Sigmoid colon (tissue), 4 donors: ENCODE measurements at regions not wholly inside any gene's neighbourhood (a gene's known extent, or its start where the extent isn't known, plus 50 kb on each side); places are given as distances from the start of the nearest gene placed in this dataset.
A peak's percentile ranks its signal among the peaks of the same experiment; 100 is the strongest.

Experiments
- POLR2A ChIP-seq, 2 donors: fragments of 450-650 bp; IDR thresholded peaks; one replicate each; pipeline ENCODE4 v1.6.1; 2016; ENCODE audit warnings: antibody characterized with exemption in 2 of 2, mild to moderate bottlenecking in 2 of 2, moderate library complexity in 2 of 2
- POLR2AphosphoS5 ChIP-seq, 4 donors: sonication (generic); formaldehyde crosslinking; IDR thresholded peaks; one replicate each; pipeline ENCODE4 v1.6.1; 2017; ENCODE audit warnings: antibody characterized with exemption in 4 of 4
- TF ChIP-seq, protein P1 (sequence below), 4 experiments: fragments of 450-650 bp in 3 of 4; fragments of 200-600 bp in 1 of 4; IDR thresholded peaks; one replicate each; pipeline ENCODE4 v1.5.1; 2016 to 2019; ENCODE audit warnings: antibody characterized with exemption in 4 of 4, mild to moderate bottlenecking in 3 of 4, moderate library complexity in 2 of 4

DNA sequence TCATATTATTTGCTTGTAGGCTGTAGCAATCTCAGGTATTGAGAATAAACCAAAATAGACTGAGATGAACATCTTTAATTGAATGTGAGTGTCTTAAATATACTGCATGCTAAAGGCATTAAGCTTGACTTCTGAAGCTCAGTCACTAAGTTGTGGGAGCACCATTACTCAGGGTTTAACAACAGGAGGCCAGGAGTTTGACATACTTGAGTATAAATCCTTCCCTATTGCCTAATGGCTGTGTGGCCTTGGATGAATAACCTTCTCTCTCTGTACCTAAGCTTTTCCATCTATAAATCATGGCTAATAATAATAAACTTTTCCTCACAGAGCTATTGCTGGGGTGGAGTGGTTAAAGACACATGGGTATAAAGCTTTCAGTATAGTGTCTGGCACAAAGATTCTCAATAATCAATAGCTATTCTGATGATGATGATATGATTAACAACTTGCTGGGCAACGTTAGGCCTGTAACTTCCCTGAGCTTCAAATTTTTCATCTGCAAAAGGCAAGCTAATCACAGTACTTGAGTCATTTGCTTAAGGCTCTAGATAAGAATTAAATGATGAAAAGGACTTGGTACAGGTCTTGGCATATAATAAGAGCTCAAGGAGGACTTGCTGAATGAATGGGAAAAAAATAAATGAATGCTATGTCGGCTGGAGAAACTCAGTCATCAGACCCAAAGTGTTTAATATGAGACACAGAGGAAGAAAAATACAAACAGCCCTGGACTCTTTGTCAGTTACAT lies 174.0 kb upstream of the IL12B start:
- TF ChIP-seq, protein P1, sequence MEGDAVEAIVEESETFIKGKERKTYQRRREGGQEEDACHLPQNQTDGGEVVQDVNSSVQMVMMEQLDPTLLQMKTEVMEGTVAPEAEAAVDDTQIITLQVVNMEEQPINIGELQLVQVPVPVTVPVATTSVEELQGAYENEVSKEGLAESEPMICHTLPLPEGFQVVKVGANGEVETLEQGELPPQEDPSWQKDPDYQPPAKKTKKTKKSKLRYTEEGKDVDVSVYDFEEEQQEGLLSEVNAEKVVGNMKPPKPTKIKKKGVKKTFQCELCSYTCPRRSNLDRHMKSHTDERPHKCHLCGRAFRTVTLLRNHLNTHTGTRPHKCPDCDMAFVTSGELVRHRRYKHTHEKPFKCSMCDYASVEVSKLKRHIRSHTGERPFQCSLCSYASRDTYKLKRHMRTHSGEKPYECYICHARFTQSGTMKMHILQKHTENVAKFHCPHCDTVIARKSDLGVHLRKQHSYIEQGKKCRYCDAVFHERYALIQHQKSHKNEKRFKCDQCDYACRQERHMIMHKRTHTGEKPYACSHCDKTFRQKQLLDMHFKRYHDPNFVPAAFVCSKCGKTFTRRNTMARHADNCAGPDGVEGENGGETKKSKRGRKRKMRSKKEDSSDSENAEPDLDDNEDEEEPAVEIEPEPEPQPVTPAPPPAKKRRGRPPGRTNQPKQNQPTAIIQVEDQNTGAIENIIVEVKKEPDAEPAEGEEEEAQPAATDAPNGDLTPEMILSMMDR (IDR thresholded peaks at IDR 0.05) = no peak
- TF ChIP-seq POLR2A (IDR thresholded peaks at IDR 0.05) = no peak
- TF ChIP-seq POLR2AphosphoS5 (IDR thresholded peaks at IDR 0.05) = peak in 1 of 4 donors; percentile 4
